ENCODE measurements at regions not wholly inside any gene's neighbourhood (a gene's known extent, or its start where the extent isn't known, plus 50 kb on each side); places are given as distances from the start of the nearest gene placed in this dataset.

GRCh38 chr5:66342341-66342880 lies 198.3 kb downstream of the SREK1 start:
- Histone ChIP-seq H3K4me1 (no peaks in the 10 kb centered on the region), H3K27ac (no peak overlapping the region), H3K27me3 (peaks cover 0 to 11% (median 0%) of the 10 kb centered on the region in 4 donors), H3K4me3 (no peak overlapping the region), H3K9me3 (no peaks in the 10 kb centered on the region), H3K36me3 (no peaks in the 10 kb centered on the region)
- no peak for DNase-seq
- intact Hi-C loops (cut with DNase I), result no loop called here
- no peak for TF ChIP-seq POLR2A (IDR thresholded peaks at IDR 0.05)

DNA sequence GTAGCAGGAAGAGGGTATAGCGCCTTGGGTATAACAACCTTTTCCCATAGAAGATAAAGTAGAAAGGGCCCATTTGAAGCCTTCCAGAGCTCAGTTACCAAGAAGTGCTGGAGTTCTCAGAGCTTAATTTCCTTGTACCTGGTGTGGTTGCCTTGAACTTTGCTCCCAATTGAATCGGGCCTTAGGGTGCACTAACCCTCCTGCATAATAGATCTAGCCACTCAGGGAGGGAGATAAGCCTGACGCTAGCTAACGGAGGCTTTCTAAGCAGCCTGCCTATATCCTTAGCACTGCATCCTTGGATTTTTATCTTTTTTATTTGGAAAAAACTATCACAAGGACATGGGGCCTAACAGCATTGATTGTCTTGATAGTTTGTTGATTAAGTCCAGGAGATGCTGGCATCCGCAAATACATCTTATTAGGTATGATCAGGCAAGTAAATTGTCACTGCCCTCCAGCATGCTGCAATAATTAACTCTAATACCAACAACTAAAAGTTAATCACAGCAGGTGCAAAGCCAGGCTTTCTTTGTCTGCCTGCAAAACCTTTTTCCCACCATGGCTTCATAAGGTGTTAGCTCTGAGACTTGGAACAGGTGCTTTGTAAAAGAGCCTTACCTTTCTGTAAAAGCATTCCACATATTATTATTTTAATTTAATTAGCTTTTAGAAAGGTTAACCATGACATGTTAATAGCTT lies 199.4 kb downstream of the SREK1 start:
- no peak for TF ChIP-seq POLR2A (IDR thresholded peaks at IDR 0.05)
- no peak for TF ChIP-seq CTCF (IDR thresholded peaks at IDR 0.05)
- intact Hi-C loops (cut with DNase I), result no loop called here
- H3K4me3 ChIP-seq, result no peak overlapping the region
- H3K36me3 ChIP-seq, result no peaks in the 10 kb centered on the region
- no peaks in the 10 kb centered on the region for H3K9me3 ChIP-seq
- no peak for DNase-seq
- H3K27me3 ChIP-seq, result peaks cover 0 to 6% (median 0%) of the 10 kb centered on the region in 4 donors
- H3K4me1 ChIP-seq, result no peaks in the 10 kb centered on the region
- no peak overlapping the region for H3K27ac ChIP-seq
- 86 to 98% methylated on average over 4 to 5 of the region's 5 CpGs for WGBS, 2 donors

DNA sequence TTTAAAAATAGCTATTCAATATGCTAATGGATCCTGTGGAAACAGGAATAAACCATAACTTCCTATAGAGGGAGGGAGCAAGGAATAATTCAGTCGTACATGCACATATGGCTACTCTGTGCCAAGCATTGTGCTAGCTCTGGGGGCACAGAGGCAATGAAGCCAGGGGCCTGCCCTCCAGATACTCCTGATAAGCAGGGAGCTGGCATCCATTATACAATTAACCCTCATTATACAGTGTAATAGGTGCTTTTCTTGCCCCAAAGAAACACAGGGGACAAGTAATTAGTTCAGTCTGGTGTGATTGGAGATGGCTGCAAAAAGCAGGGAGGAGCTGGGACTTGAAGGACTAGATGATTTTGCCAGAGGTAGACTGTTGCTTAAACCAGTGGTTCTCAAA lies 200.4 kb downstream of the SREK1 start:
- no peak for DNase-seq
- WGBS, 2 donors, result 56 to 62% methylated on average over 1 of the region's 1 CpG
- TF ChIP-seq POLR2A (IDR thresholded peaks at IDR 0.05) (no peak), CTCF (IDR thresholded peaks at IDR 0.05) (no peak)
- Histone ChIP-seq H3K27me3 (peaks cover 0 to 6% (median 0%) of the 10 kb centered on the region in 4 donors), H3K9me3 (no peaks in the 10 kb centered on the region), H3K36me3 (no peaks in the 10 kb centered on the region), H3K4me1 (no peaks in the 10 kb centered on the region), H3K27ac (no peak overlapping the region), H3K4me3 (no peak overlapping the region)
- intact Hi-C loops (cut with DNase I), result no loop called here

GRCh38 chr5:66345281-66345680 lies 201.2 kb downstream of the SREK1 start:
- peaks cover 0 to 6% (median 0%) of the 10 kb centered on the region in 4 donors for H3K27me3 ChIP-seq
- no peaks in the 10 kb centered on the region for H3K9me3 ChIP-seq
- H3K36me3 ChIP-seq, result no peaks in the 10 kb centered on the region
- TF ChIP-seq CTCF (IDR thresholded peaks at IDR 0.05) (no peak), POLR2A (IDR thresholded peaks at IDR 0.05) (no peak)
- H3K4me1 ChIP-seq, result no peaks in the 10 kb centered on the region
- H3K4me3 ChIP-seq, result no peak overlapping the region
- no peak overlapping the region for H3K27ac ChIP-seq
- no peak for DNase-seq
- intact Hi-C loops (cut with DNase I), result no loop called here

GRCh38 chr5:66346869-66347268 lies 202.8 kb downstream of the SREK1 start:
- no peaks in the 10 kb centered on the region for H3K36me3 ChIP-seq
- no peak overlapping the region for H3K27ac ChIP-seq
- intact Hi-C loops (cut with DNase I), result no loop called here
- no peak for DNase-seq
- no peaks in the 10 kb centered on the region for H3K9me3 ChIP-seq
- peaks cover 0 to 6% (median 0%) of the 10 kb centered on the region in 4 donors for H3K27me3 ChIP-seq
- H3K4me3 ChIP-seq, result no peak overlapping the region
- TF ChIP-seq POLR2A (IDR thresholded peaks at IDR 0.05) (no peak), CTCF (IDR thresholded peaks at IDR 0.05) (no peak)
- 73 to 81% methylated on average over 6 of the region's 6 CpGs for WGBS, 2 donors
- H3K4me1 ChIP-seq, result no peaks in the 10 kb centered on the region
